HEK293 (cell line): ENCODE measurements at regions not wholly inside any gene's neighbourhood (a gene's known extent, or its start where the extent isn't known, plus 50 kb on each side); places are given as distances from the start of the nearest gene placed in this dataset.

Experiments used
- CTCF ChIA-PET: fragments of 350-600 bp; formaldehyde crosslinking; extraction: SDS; loops from one replicate; lab custom pipeline; 2021; ENCODE audit warnings: antibody characterized with exemption; lab: Yijun Ruan, JAX
- POLR2A ChIA-PET: fragments of 300-600 bp; formaldehyde crosslinking; extraction: SDS; loops from one replicate; lab custom pipeline; 2020; ENCODE audit warnings: antibody characterized with exemption, inconsistent platforms; lab: Yijun Ruan, JAX
- H3K27ac ChIP-seq: fragments of 200-500 bp; sonication (Bioruptor generic); 2 replicates; pipeline ENCODE4 v1.5.1; 2014; ENCODE audit warnings: low read depth, low read length, control low read depth, inconsistent platforms; ENCODE audit errors: extremely low read depth
- H3K36me3 ChIP-seq, 2 experiments: fragments of 200-500 bp in 1 of 2; sonication (Bioruptor generic) in 1 of 2; 1 replicate in 1 of 2; 2 replicates in 1 of 2; pipeline ENCODE4 v1.5.1; 2014 to 2017; ENCODE audit warnings: inconsistent platforms in 2 of 2, low read length in 2 of 2; ENCODE audit not compliant: control insufficient read depth in 2 of 2, insufficient read depth in 1 of 2
- H3K4me1 ChIP-seq: fragments of 200-500 bp; sonication (Bioruptor generic); 2 replicates; pipeline ENCODE4 v1.5.1; 2014; ENCODE audit warnings: mild to moderate bottlenecking, low read length, inconsistent platforms; ENCODE audit not compliant: control insufficient read depth, insufficient read depth
- H3K4me3 ChIP-seq: 2 replicates; pipeline ENCODE4 v1.5.1; 2011; ENCODE audit warnings: low read depth, mild to moderate bottlenecking, control low read depth, low read length, moderate library complexity
- H3K9me3 ChIP-seq: fragments of 200-500 bp; sonication (Bioruptor generic); 2 replicates; pipeline ENCODE4 v1.5.1; 2014; ENCODE audit warnings: low read depth, low read length, inconsistent platforms; ENCODE audit not compliant: control insufficient read depth, insufficient read depth
- GLIS1 ChIP-seq: fragments of 450-650 bp; formaldehyde crosslinking; IDR thresholded peaks from 2 replicates; pipeline ENCODE4 v1.5.1; 2016; ENCODE audit warnings: missing biosample characterization, missing genetic modification characterization
- MEIS1 ChIP-seq: sonication (generic); formaldehyde crosslinking; IDR thresholded peaks from 2 replicates; pipeline ENCODE4 v1.8.1; 2022; ENCODE audit warnings: missing genetic modification reagents, mild to moderate bottlenecking, borderline replicate concordance
- MZF1 ChIP-seq: fragments of 450-650 bp; formaldehyde crosslinking; IDR thresholded peaks from 2 replicates; pipeline ENCODE4 v1.5.1; 2017; ENCODE audit warnings: missing biosample characterization, missing genetic modification characterization, borderline replicate concordance
- OSR2 ChIP-seq: fragments of 450-650 bp; formaldehyde crosslinking; IDR thresholded peaks from 2 replicates; pipeline ENCODE4 v1.5.1; 2016; ENCODE audit warnings: missing biosample characterization, missing genetic modification characterization
- PRDM1 ChIP-seq: fragments of 450-650 bp; formaldehyde crosslinking; IDR thresholded peaks from 2 replicates; pipeline ENCODE4; 2016; ENCODE audit warnings: missing biosample characterization, missing genetic modification characterization
- TCF7L2 ChIP-seq: IDR thresholded peaks from 2 replicates; pipeline ENCODE4 v1.6.1; 2011; ENCODE audit warnings: low read depth, mild to moderate bottlenecking, inconsistent platforms, low read length, moderate library complexity, borderline replicate concordance
- ZBTB1 ChIP-seq: fragments of 450-650 bp; formaldehyde crosslinking; IDR thresholded peaks from 2 replicates; pipeline ENCODE4 v1.5.1; 2016; ENCODE audit warnings: missing biosample characterization, missing genetic modification characterization
- ZFP69B ChIP-seq: fragments of 450-650 bp; formaldehyde crosslinking; IDR thresholded peaks from 2 replicates; pipeline ENCODE4 v1.5.1; 2016; ENCODE audit warnings: missing biosample characterization, missing genetic modification characterization
- ZIC2 ChIP-seq: fragments of 450-650 bp; formaldehyde crosslinking; IDR thresholded peaks from 2 replicates; pipeline ENCODE4 v1.5.1; 2016; ENCODE audit warnings: missing biosample characterization, missing genetic modification characterization
- ZNF121 ChIP-seq: fragments of 450-650 bp; formaldehyde crosslinking; IDR thresholded peaks from 2 replicates; pipeline ENCODE4 v1.5.1; 2016; ENCODE audit warnings: missing biosample characterization, missing genetic modification characterization
- ZNF37A ChIP-seq: fragments of 450-650 bp; IDR thresholded peaks from 2 replicates; pipeline ENCODE4 v1.5.1; 2018; ENCODE audit warnings: missing biosample characterization, missing genetic modification characterization
- ZNF404 ChIP-seq: fragments of 450-650 bp; formaldehyde crosslinking; IDR thresholded peaks from 2 replicates; pipeline ENCODE4 v1.5.1; 2017; ENCODE audit warnings: missing biosample characterization, missing genetic modification characterization
- ZNF501 ChIP-seq: fragments of 450-650 bp; formaldehyde crosslinking; IDR thresholded peaks from 2 replicates; pipeline ENCODE4 v1.5.1; 2016; ENCODE audit warnings: missing biosample characterization, missing genetic modification characterization
- ZNF747 ChIP-seq: fragments of 450-650 bp; formaldehyde crosslinking; IDR thresholded peaks from 2 replicates; pipeline ENCODE4 v1.5.1; 2016; ENCODE audit warnings: missing biosample characterization, missing genetic modification characterization
- ZNF776 ChIP-seq: fragments of 450-650 bp; formaldehyde crosslinking; IDR thresholded peaks from 2 replicates; pipeline ENCODE4 v1.5.0; 2017; ENCODE audit warnings: missing biosample characterization, missing genetic modification characterization, borderline replicate concordance
- ZNF830 ChIP-seq: fragments of 450-650 bp; IDR thresholded peaks from 2 replicates; pipeline ENCODE4 v1.5.0; 2018; ENCODE audit warnings: missing biosample characterization, missing genetic modification characterization, low read depth, mild to moderate bottlenecking, moderate library complexity
- ZSCAN30 ChIP-seq: fragments of 450-650 bp; IDR thresholded peaks from 2 replicates; pipeline ENCODE4 v1.5.1; 2018; ENCODE audit warnings: missing biosample characterization, mild to moderate bottlenecking, missing genetic modification characterization, moderate library complexity
- TF ChIP-seq, protein P1 (sequence below): fragments of 450-650 bp; formaldehyde crosslinking; IDR thresholded peaks from 2 replicates; pipeline ENCODE4 v1.5.1; 2016; ENCODE audit warnings: missing biosample characterization, missing genetic modification characterization
- TF ChIP-seq, protein P2 (sequence below): IDR thresholded peaks from 2 replicates; pipeline ENCODE4 v1.6.1; 2011; ENCODE audit warnings: mild to moderate bottlenecking, low read depth, low read length, borderline replicate concordance
- TF ChIP-seq, protein P3 (sequence below): fragments of 450-650 bp; formaldehyde crosslinking; IDR thresholded peaks from 2 replicates; pipeline ENCODE4 v1.5.1; 2016; ENCODE audit warnings: missing biosample characterization, missing genetic modification characterization
- TF ChIP-seq, protein P4 (sequence below): fragments of 450-650 bp; formaldehyde crosslinking; IDR thresholded peaks from 2 replicates; pipeline ENCODE4 v1.5.1; 2017; ENCODE audit warnings: missing biosample characterization, mild to moderate bottlenecking, missing genetic modification characterization, moderate library complexity
- TF ChIP-seq, protein P5 (sequence below): fragments of 450-650 bp; formaldehyde crosslinking; IDR thresholded peaks from 2 replicates; pipeline ENCODE4 v1.5.1; 2016; ENCODE audit warnings: missing biosample characterization, missing genetic modification characterization, borderline replicate concordance
- TF ChIP-seq, protein P6 (sequence below): fragments of 450-650 bp; formaldehyde crosslinking; optimal IDR thresholded peaks from 2 replicates; pipeline ENCODE3; 2016; ENCODE audit warnings: missing biosample characterization, mild to moderate bottlenecking, missing genetic modification characterization
- TF ChIP-seq, protein P7 (sequence below): fragments of 450-650 bp; formaldehyde crosslinking; IDR thresholded peaks from 2 replicates; pipeline ENCODE4 v1.5.1; 2017; ENCODE audit warnings: missing biosample characterization, missing genetic modification characterization
- TF ChIP-seq, protein P8 (sequence below): fragments of 450-650 bp; formaldehyde crosslinking; IDR thresholded peaks from 2 replicates; pipeline ENCODE4 v1.5.1; 2016; ENCODE audit warnings: missing biosample characterization, missing genetic modification characterization

DNA sequence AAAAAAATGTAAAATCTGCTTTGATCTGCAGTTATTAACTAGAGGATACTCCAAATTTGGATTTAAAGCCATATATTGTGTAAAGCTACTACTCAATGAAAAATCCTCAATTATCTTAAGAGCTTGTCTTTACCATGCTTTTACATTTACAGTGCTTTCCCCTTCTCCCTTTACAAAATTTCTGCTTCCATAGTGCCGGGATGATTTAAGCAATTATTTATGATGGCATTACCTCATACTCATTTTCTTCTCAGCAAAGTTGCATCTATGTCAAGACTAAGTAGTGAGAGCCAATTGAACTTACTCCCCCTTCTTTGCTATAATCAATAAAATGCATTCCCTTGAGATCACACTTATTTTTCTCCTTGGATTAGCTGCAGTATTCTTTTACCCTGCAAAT is 505.4 kb upstream of the AGA start (continued):
- no peak for TF ChIP-seq ZIC2
- TF ChIP-seq, all 188 proteins: peak for 0

DNA sequence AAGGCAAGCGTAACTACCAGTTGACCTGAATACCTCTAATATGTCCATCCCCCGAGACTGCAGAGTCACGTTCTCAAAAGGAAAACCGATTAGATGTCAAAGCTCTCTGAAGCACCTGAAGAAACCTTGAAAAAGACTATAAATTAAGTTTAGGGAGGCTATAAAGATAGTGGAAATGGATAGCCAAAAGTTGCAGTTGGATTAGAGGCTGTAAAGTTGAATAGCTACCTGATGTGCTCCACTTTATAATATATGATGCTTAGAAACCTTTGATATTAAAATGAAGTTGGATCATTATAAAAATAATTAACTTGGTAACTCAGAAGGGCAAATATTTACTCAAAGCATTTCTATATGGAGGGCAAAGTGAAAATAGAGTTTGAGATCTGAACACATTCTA is 506.6 kb upstream of the AGA start:
- POLR2A ChIA-PET = no interaction called here
- CTCF ChIA-PET = no interaction called here

DNA sequence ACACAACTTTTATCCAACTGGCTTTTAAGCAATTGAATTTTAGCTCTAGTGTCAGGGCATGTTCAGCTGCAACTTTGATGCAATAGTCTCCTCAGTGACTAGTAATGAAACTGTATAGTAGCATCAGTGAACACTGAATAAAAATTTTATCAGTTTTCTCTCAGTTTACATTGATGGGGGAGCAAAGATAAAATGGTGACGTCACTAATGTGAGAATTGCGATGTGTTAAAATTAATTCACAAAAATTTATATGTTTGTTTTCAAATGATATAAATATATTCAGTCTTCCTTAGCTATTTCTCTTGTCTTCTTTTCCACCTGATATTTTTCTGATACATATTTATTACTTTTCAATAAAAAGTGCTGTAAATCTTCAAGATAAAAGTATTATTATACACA is 508.8 kb upstream of the AGA start:
- H3K9me3 ChIP-seq = no peaks in the 10 kb centered on the region
- no peak overlapping the region for H3K27ac ChIP-seq
- H3K4me3 ChIP-seq = no peak overlapping the region
- ChIA-PET POLR2A (no interaction called here), CTCF (no interaction called here)
- H3K4me1 ChIP-seq = no peaks in the 10 kb centered on the region
- H3K36me3 ChIP-seq = no peaks in the 10 kb centered on the region
- TF ChIP-seq MEIS1 (CRISPR knock-in tag) = no peak
- TF ChIP-seq, protein P1, sequence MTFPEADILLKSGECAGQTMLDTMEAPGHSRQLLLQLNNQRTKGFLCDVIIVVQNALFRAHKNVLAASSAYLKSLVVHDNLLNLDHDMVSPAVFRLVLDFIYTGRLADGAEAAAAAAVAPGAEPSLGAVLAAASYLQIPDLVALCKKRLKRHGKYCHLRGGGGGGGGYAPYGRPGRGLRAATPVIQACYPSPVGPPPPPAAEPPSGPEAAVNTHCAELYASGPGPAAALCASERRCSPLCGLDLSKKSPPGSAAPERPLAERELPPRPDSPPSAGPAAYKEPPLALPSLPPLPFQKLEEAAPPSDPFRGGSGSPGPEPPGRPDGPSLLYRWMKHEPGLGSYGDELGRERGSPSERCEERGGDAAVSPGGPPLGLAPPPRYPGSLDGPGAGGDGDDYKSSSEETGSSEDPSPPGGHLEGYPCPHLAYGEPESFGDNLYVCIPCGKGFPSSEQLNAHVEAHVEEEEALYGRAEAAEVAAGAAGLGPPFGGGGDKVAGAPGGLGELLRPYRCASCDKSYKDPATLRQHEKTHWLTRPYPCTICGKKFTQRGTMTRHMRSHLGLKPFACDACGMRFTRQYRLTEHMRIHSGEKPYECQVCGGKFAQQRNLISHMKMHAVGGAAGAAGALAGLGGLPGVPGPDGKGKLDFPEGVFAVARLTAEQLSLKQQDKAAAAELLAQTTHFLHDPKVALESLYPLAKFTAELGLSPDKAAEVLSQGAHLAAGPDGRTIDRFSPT (tag by site-specific recombination) = no peak
- TF ChIP-seq, protein P2, sequence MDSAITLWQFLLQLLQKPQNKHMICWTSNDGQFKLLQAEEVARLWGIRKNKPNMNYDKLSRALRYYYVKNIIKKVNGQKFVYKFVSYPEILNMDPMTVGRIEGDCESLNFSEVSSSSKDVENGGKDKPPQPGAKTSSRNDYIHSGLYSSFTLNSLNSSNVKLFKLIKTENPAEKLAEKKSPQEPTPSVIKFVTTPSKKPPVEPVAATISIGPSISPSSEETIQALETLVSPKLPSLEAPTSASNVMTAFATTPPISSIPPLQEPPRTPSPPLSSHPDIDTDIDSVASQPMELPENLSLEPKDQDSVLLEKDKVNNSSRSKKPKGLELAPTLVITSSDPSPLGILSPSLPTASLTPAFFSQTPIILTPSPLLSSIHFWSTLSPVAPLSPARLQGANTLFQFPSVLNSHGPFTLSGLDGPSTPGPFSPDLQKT = no peak
- TF ChIP-seq, protein P3, sequence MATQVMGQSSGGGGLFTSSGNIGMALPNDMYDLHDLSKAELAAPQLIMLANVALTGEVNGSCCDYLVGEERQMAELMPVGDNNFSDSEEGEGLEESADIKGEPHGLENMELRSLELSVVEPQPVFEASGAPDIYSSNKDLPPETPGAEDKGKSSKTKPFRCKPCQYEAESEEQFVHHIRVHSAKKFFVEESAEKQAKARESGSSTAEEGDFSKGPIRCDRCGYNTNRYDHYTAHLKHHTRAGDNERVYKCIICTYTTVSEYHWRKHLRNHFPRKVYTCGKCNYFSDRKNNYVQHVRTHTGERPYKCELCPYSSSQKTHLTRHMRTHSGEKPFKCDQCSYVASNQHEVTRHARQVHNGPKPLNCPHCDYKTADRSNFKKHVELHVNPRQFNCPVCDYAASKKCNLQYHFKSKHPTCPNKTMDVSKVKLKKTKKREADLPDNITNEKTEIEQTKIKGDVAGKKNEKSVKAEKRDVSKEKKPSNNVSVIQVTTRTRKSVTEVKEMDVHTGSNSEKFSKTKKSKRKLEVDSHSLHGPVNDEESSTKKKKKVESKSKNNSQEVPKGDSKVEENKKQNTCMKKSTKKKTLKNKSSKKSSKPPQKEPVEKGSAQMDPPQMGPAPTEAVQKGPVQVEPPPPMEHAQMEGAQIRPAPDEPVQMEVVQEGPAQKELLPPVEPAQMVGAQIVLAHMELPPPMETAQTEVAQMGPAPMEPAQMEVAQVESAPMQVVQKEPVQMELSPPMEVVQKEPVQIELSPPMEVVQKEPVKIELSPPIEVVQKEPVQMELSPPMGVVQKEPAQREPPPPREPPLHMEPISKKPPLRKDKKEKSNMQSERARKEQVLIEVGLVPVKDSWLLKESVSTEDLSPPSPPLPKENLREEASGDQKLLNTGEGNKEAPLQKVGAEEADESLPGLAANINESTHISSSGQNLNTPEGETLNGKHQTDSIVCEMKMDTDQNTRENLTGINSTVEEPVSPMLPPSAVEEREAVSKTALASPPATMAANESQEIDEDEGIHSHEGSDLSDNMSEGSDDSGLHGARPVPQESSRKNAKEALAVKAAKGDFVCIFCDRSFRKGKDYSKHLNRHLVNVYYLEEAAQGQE (tag by site-specific recombination) = no peak
- TF ChIP-seq MZF1 (tag by site-specific recombination) = no peak
- no peak for TF ChIP-seq ZNF404 (tag by site-specific recombination)

More for the DNA sequence above, 506.6 kb upstream of the AGA start:
- no peaks in the 10 kb centered on the region for H3K4me1 ChIP-seq
- no peaks in the 10 kb centered on the region for H3K36me3 ChIP-seq
- no peak overlapping the region for H3K4me3 ChIP-seq
- TF ChIP-seq ZNF830 = no peak
- TF ChIP-seq ZNF747 (tag by site-specific recombination) = no peak
- TF ChIP-seq, protein P4, sequence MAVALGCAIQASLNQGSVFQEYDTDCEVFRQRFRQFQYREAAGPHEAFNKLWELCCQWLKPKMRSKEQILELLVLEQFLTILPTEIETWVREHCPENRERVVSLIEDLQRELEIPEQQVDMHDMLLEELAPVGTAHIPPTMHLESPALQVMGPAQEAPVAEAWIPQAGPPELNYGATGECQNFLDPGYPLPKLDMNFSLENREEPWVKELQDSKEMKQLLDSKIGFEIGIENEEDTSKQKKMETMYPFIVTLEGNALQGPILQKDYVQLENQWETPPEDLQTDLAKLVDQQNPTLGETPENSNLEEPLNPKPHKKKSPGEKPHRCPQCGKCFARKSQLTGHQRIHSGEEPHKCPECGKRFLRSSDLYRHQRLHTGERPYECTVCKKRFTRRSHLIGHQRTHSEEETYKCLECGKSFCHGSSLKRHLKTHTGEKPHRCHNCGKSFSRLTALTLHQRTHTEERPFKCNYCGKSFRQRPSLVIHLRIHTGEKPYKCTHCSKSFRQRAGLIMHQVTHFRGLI (tag by site-specific recombination) = no peak
- no peak for TF ChIP-seq ZNF37A (tag by site-specific recombination)
- no peak for TF ChIP-seq PRDM1 (tag by site-specific recombination)
- TF ChIP-seq, protein P5, sequence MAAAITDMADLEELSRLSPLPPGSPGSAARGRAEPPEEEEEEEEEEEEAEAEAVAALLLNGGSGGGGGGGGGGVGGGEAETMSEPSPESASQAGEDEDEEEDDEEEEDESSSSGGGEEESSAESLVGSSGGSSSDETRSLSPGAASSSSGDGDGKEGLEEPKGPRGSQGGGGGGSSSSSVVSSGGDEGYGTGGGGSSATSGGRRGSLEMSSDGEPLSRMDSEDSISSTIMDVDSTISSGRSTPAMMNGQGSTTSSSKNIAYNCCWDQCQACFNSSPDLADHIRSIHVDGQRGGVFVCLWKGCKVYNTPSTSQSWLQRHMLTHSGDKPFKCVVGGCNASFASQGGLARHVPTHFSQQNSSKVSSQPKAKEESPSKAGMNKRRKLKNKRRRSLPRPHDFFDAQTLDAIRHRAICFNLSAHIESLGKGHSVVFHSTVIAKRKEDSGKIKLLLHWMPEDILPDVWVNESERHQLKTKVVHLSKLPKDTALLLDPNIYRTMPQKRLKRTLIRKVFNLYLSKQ (tag by site-specific recombination) = no peak
- TF ChIP-seq ZNF121 (tag by site-specific recombination) = no peak
- TF ChIP-seq, protein P6, sequence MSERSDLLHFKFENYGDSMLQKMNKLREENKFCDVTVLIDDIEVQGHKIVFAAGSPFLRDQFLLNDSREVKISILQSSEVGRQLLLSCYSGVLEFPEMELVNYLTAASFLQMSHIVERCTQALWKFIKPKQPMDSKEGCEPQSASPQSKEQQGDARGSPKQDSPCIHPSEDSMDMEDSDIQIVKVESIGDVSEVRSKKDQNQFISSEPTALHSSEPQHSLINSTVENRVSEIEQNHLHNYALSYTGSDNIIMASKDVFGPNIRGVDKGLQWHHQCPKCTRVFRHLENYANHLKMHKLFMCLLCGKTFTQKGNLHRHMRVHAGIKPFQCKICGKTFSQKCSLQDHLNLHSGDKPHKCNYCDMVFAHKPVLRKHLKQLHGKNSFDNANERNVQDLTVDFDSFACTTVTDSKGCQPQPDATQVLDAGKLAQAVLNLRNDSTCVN (tag by site-specific recombination) = no peak
- no peak for TF ChIP-seq ZNF501 (tag by site-specific recombination)
- no peak for TF ChIP-seq ZNF776 (tag by site-specific recombination)
- TF ChIP-seq OSR2 (tag by site-specific recombination) = no peak
- TF ChIP-seq ZBTB1 (tag by site-specific recombination) = no peak
- no peak for TF ChIP-seq TCF7L2
- TF ChIP-seq, protein P7, sequence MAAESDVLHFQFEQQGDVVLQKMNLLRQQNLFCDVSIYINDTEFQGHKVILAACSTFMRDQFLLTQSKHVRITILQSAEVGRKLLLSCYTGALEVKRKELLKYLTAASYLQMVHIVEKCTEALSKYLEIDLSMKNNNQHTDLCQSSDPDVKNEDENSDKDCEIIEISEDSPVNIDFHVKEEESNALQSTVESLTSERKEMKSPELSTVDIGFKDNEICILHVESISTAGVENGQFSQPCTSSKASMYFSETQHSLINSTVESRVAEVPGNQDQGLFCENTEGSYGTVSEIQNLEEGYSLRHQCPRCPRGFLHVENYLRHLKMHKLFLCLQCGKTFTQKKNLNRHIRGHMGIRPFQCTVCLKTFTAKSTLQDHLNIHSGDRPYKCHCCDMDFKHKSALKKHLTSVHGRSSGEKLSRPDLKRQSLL (tag by site-specific recombination) = no peak
- no peak for TF ChIP-seq ZSCAN30 (tag by site-specific recombination)
- TF ChIP-seq GLIS1 (tag by site-specific recombination) = no peak
- TF ChIP-seq, protein P8, sequence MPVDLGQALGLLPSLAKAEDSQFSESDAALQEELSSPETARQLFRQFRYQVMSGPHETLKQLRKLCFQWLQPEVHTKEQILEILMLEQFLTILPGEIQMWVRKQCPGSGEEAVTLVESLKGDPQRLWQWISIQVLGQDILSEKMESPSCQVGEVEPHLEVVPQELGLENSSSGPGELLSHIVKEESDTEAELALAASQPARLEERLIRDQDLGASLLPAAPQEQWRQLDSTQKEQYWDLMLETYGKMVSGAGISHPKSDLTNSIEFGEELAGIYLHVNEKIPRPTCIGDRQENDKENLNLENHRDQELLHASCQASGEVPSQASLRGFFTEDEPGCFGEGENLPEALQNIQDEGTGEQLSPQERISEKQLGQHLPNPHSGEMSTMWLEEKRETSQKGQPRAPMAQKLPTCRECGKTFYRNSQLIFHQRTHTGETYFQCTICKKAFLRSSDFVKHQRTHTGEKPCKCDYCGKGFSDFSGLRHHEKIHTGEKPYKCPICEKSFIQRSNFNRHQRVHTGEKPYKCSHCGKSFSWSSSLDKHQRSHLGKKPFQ (tag by site-specific recombination) = no peak
- TF ChIP-seq ZFP69B = no peak
- no peak overlapping the region for H3K27ac ChIP-seq
- H3K9me3 ChIP-seq = no peaks in the 10 kb centered on the region
